ELF-1 (cell line): ENCODE measurements at regions not wholly inside any gene's neighbourhood (a gene's known extent, or its start where the extent isn't known, plus 50 kb on each side); places are given as distances from the start of the nearest gene placed in this dataset.

Source experiments
- DNase-seq: peaks from one replicate; pipeline ENCODE4 v3.0.0-alpha.2; 2016; ENCODE audit warnings: low read depth, low spot score

- peak; percentile 5 for DNase-seq
Measured at GRCh38 chr15:101980206-101980910, 168.4 kb downstream of the OR4F15 start.
